IMR-90 (cell line): ENCODE measurements at regions not wholly inside any gene's neighbourhood (a gene's known extent, or its start where the extent isn't known, plus 50 kb on each side); places are given as distances from the start of the nearest gene placed in this dataset.

Source experiments
- ATAC-seq: fragments of 200-7000 bp; cut with Tn5 transposase; 2 replicates; pipeline ENCODE4 v1.9.1; 2020; ENCODE audit warnings: low read depth, mild to moderate bottlenecking, moderate library complexity
- BruUV-seq: library from RNA; stranded (reverse); fragments of 400-500 nt; replicated peaks from 2 replicates; lab custom pipeline; 2021; lab: Mats Ljungman, UMichigan
- CTCF ChIA-PET: fragments of 300-600 bp; formaldehyde crosslinking; extraction: SDS; loops from one replicate; lab custom pipeline; 2021; ENCODE audit warnings: antibody characterized with exemption; lab: Yijun Ruan, JAX
- POLR2A ChIA-PET: fragments of 300-600 bp; sonication (Branson Sonifier 250); formaldehyde crosslinking; loops from one replicate; lab custom pipeline; 2022; ENCODE audit warnings: antibody characterized with exemption; ENCODE audit not compliant: unreplicated experiment; lab: Charles Lee
- DNase-seq: peaks from one replicate; pipeline ENCODE4 v3.0.0; 2013
- H2AFZ ChIP-seq: replicated peaks from 2 replicates; pipeline ENCODE3; 2013; ENCODE audit warnings: low read length, mild to moderate bottlenecking; ENCODE audit not compliant: poor library complexity
- H2AK5ac ChIP-seq: 2 replicates; pipeline ENCODE4 v1.6.1; 2013; ENCODE audit warnings: low read depth, low read length, inconsistent platforms
- H2AK9ac ChIP-seq: replicated peaks from 2 replicates; pipeline ENCODE3; 2013; ENCODE audit warnings: mild to moderate bottlenecking, low read depth, low read length, moderate library complexity; ENCODE audit not compliant: poor library complexity
- H2BK120ac ChIP-seq: 2 replicates; pipeline ENCODE4 v1.6.1; 2013; ENCODE audit warnings: low read depth, low read length, inconsistent platforms
- H2BK15ac ChIP-seq: 3 replicates; pipeline ENCODE4 v1.6.1; 2013; ENCODE audit warnings: low read depth, low read length, inconsistent platforms
- H2BK20ac ChIP-seq: 2 replicates; pipeline ENCODE4 v1.6.1; 2013; ENCODE audit warnings: low read depth, mild to moderate bottlenecking, inconsistent platforms, low read length, moderate library complexity
- H2BK5ac ChIP-seq: 2 replicates; pipeline ENCODE4 v1.6.1; 2013; ENCODE audit warnings: mild to moderate bottlenecking, low read depth, low read length, inconsistent platforms; ENCODE audit not compliant: poor library complexity, severe bottlenecking
- H3K14ac ChIP-seq: replicated peaks from 2 replicates; pipeline ENCODE4 v1.6.1; 2013; ENCODE audit warnings: low read depth, low read length, inconsistent platforms
- H3K18ac ChIP-seq: 2 replicates; pipeline ENCODE4 v1.6.1; 2013; ENCODE audit warnings: low read depth, low read length, control low read depth
- H3K23ac ChIP-seq: 2 replicates; pipeline ENCODE4 v1.6.1; 2013; ENCODE audit warnings: low read depth, low read length, inconsistent platforms
- H3K27ac ChIP-seq: 2 replicates; pipeline ENCODE4 v1.5.1; 2013; ENCODE audit warnings: mild to moderate bottlenecking, control low read depth, low read length; ENCODE audit not compliant: insufficient read depth
- H3K27me3 ChIP-seq: 2 replicates; pipeline ENCODE4 v1.6.1; 2013; ENCODE audit warnings: low read length; ENCODE audit not compliant: control insufficient read depth, insufficient read depth
- H3K36me3 ChIP-seq: 2 replicates; pipeline ENCODE4 v1.6.1; 2013; ENCODE audit warnings: low read length, mixed read lengths; ENCODE audit not compliant: control insufficient read depth, insufficient read depth
- H3K4ac ChIP-seq: 2 replicates; pipeline ENCODE4 v1.6.1; 2013; ENCODE audit warnings: low read depth, low read length, inconsistent platforms
- H3K4me1 ChIP-seq: 2 replicates; pipeline ENCODE4 v1.6.1; 2013; ENCODE audit warnings: low read length, mixed read lengths; ENCODE audit not compliant: control insufficient read depth, insufficient read depth
- H3K4me2 ChIP-seq: 2 replicates; pipeline ENCODE4 v1.6.1; 2013; ENCODE audit warnings: low read depth, mild to moderate bottlenecking, control low read depth, low read length, moderate library complexity
- H3K4me3 ChIP-seq: 2 replicates; pipeline ENCODE4 v1.5.1; 2013; ENCODE audit warnings: low read depth, mild to moderate bottlenecking, control low read depth, low read length, moderate library complexity; ENCODE audit not compliant: insufficient read depth
- H3K56ac ChIP-seq: 2 replicates; pipeline ENCODE4 v1.6.1; 2013; ENCODE audit warnings: low read length, inconsistent platforms; ENCODE audit not compliant: insufficient read depth; ENCODE audit errors: extremely low read depth
- H3K79me1 ChIP-seq, 2 experiments: 2 replicates each; pipeline ENCODE4 v1.6.1; 2013; ENCODE audit warnings: low read length in 2 of 2, inconsistent platforms in 1 of 2, low read depth in 1 of 2
- H3K9ac ChIP-seq: 2 replicates; pipeline ENCODE4 v1.6.1; 2013; ENCODE audit warnings: low read depth, low read length, control low read depth
- H3K9me1 ChIP-seq: 2 replicates; pipeline ENCODE4 v1.6.1; 2013; ENCODE audit warnings: low read length, inconsistent platforms; ENCODE audit not compliant: insufficient read depth
- H3K9me3 ChIP-seq: 2 replicates; pipeline ENCODE4 v1.6.1; 2013; ENCODE audit warnings: low read length; ENCODE audit not compliant: control insufficient read depth, insufficient read depth
- H4K20me1 ChIP-seq: 2 replicates; pipeline ENCODE4 v1.6.1; 2013; ENCODE audit warnings: low read length, inconsistent platforms; ENCODE audit not compliant: insufficient read depth
- H4K5ac ChIP-seq: 2 replicates; pipeline ENCODE4 v1.6.1; 2013; ENCODE audit warnings: mild to moderate bottlenecking, low read depth, low read length, control low read depth
- H4K8ac ChIP-seq, 2 experiments: 2 replicates each; pipeline ENCODE4 v1.6.1; 2013; ENCODE audit warnings: low read depth in 2 of 2, low read length in 2 of 2, control low read depth in 1 of 2, inconsistent platforms in 1 of 2
- H4K91ac ChIP-seq: 2 replicates; pipeline ENCODE4 v1.6.1; 2013; ENCODE audit warnings: low read depth, low read length, inconsistent platforms; ENCODE audit not compliant: insufficient read depth
- CEBPB ChIP-seq: IDR thresholded peaks from 2 replicates; pipeline ENCODE4 v1.6.1; 2012; ENCODE audit warnings: low read depth, low read length, improper control_type of control experiment
- CHD1 ChIP-seq: IDR thresholded peaks from 2 replicates; pipeline ENCODE4 v1.6.1; 2012; ENCODE audit warnings: low read depth, low read length, improper control_type of control experiment
- MAFK ChIP-seq: IDR thresholded peaks from 2 replicates; pipeline ENCODE4 v1.6.1; 2012; ENCODE audit warnings: low read depth, low read length, improper control_type of control experiment
- RCOR1 ChIP-seq: IDR thresholded peaks from 2 replicates; pipeline ENCODE4 v1.6.1; 2012; ENCODE audit warnings: mild to moderate bottlenecking, low read length, improper control_type of control experiment; ENCODE audit not compliant: insufficient replicate concordance
- WGBS, 2 experiments: methylation state at CpG; one replicate each; pipeline versions ENCODE4 v1.1.5 to v1.1.7; 2013; ENCODE audit warnings: missing lambda C conversion rate in 2 of 2; ENCODE audit not compliant: insufficient read length in 1 of 2; ENCODE audit errors: extremely low coverage in 2 of 2; 5-methylcytosine and 5-hydroxymethylcytosine counted together
- dilution Hi-C: fragments of 300-500 bp; cut with HindIII; formaldehyde crosslinking; loops from one replicate; pipeline ENCODE4 v1.14.3; 2018; ENCODE audit warnings: low sequenced_read_pairs; ENCODE audit not compliant: unreplicated experiment
- in situ Hi-C: fragments of 300-500 bp; cut with MboI; formaldehyde crosslinking; loops from 3 replicates; pipeline ENCODE4 v1.14.3; 2019; ENCODE audit warnings: low sequenced_read_pairs, inconsistent platforms, mixed read lengths
- intact Hi-C: fragments of 100-400 bp; cut with micrococcal nuclease; formaldehyde crosslinking; loops from 2 replicates; pipeline ENCODE4 v1.10.0; 2022
- TF ChIP-seq, protein P1 (sequence below): fragments of 150-350 bp; IDR thresholded peaks from 2 replicates; pipeline ENCODE4 v1.6.1; 2017; ENCODE audit warnings: mild to moderate bottlenecking, antibody characterized with exemption, low read length, low read depth

DNA sequence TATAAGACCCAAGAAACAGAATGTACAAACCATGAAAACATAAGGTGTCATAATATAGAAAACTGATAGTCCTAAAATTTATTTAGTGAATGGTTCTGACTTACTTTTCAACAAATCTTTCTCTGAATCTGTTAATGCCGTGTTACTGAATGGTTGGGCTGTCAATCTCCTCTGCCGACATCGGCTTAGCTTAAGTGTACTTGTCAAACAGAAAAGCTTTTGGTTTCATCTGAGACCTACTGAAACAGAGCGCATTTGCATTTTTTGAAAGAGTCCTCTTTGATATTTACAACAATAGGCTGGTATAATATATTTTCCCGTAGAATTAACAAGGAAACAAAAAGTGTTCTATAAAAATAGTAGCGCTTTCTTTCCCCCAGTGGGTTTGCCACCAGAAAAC, 120.9 kb upstream of the ZNF804B start:
- ChIA-PET POLR2A (no interaction called here), CTCF (no interaction called here)

More for the DNA sequence above, 120.9 kb upstream of the ZNF804B start:
- no peaks in the 10 kb centered on the region for H3K27me3 ChIP-seq
- H2BK20ac ChIP-seq = no peak overlapping the region
- H3K79me1 ChIP-seq = no peaks in the 10 kb centered on the region
- no peaks in the 10 kb centered on the region for H3K36me3 ChIP-seq
- DNase-seq (no peak), ATAC-seq (no peak)
- no peak overlapping the region for H3K9ac ChIP-seq
- TF ChIP-seq CEBPB (no peak), RCOR1 (no peak), MAFK (no peak), CHD1 (no peak)
- TF ChIP-seq, protein P1, sequence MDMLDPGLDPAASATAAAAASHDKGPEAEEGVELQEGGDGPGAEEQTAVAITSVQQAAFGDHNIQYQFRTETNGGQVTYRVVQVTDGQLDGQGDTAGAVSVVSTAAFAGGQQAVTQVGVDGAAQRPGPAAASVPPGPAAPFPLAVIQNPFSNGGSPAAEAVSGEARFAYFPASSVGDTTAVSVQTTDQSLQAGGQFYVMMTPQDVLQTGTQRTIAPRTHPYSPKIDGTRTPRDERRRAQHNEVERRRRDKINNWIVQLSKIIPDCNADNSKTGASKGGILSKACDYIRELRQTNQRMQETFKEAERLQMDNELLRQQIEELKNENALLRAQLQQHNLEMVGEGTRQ = no peak
- H4K8ac ChIP-seq = no peak overlapping the region
- H3K9me3 ChIP-seq = no peaks in the 10 kb centered on the region; the same call in none of the 2 replicates
- H4K20me1 ChIP-seq = no peaks in the 10 kb centered on the region
- no peak overlapping the region for H2AFZ ChIP-seq
- H3K4me1 ChIP-seq = no peaks in the 10 kb centered on the region
- no peak overlapping the region for H4K5ac ChIP-seq
- no peak overlapping the region for H3K4ac ChIP-seq
- H3K4me2 ChIP-seq = no peak overlapping the region
- no peak overlapping the region for H2AK5ac ChIP-seq
- no peak overlapping the region for H2BK5ac ChIP-seq
- H3K56ac ChIP-seq = no peak overlapping the region
- in situ Hi-C loops (no loop called here), dilution Hi-C loops (no loop called here), intact Hi-C loops (no loop called here)
- H3K4me3 ChIP-seq = no peak overlapping the region
- no TSS peak for BruUV-seq
- H3K27ac ChIP-seq = no peak overlapping the region
- H2BK120ac ChIP-seq = no peak overlapping the region
- H3K9me1 ChIP-seq = no peaks in the 10 kb centered on the region
- no peak overlapping the region for H3K23ac ChIP-seq
- H2AK9ac ChIP-seq = no peak overlapping the region
- WGBS, 2 experiments = no CpG with 5 or more reads among the region's 6 CpGs
- H2BK15ac ChIP-seq = no peak overlapping the region
- H3K14ac ChIP-seq = no peak overlapping the region
- H4K91ac ChIP-seq = no peak overlapping the region
- H3K18ac ChIP-seq = no peak overlapping the region
